Endothelial cell (in vitro differentiated cells): ENCODE measurements at regions not wholly inside any gene's neighbourhood (a gene's known extent, or its start where the extent isn't known, plus 50 kb on each side); places are given as distances from the start of the nearest gene placed in this dataset.

Experiments used
- DNase-seq: peaks from one replicate; pipeline ENCODE4 v3.0.0; 2021; ENCODE audit warnings: low spot score
- H3K27ac Mint-ChIP-seq: one replicate; pipeline ENCODE4 v1.8.0; 2021; ENCODE audit warnings: mixed read lengths, inconsistent platforms; ENCODE audit not compliant: unreplicated experiment
- H3K27me3 Mint-ChIP-seq: one replicate; pipeline ENCODE4 v1.8.0; 2021; ENCODE audit warnings: mild to moderate bottlenecking, moderate library complexity, mixed read lengths, inconsistent platforms; ENCODE audit not compliant: unreplicated experiment
- H3K36me3 Mint-ChIP-seq: one replicate; pipeline ENCODE4 v1.8.0; 2021; ENCODE audit warnings: mild to moderate bottlenecking, low read depth, mixed read lengths, inconsistent platforms; ENCODE audit not compliant: unreplicated experiment
- H3K4me1 Mint-ChIP-seq: one replicate; pipeline ENCODE4 v1.8.0; 2021; ENCODE audit warnings: mild to moderate bottlenecking, mixed read lengths, inconsistent platforms; ENCODE audit not compliant: unreplicated experiment
- H3K4me3 Mint-ChIP-seq: one replicate; pipeline ENCODE4 v1.8.0; 2021; ENCODE audit warnings: mild to moderate bottlenecking, mixed read lengths, inconsistent platforms; ENCODE audit not compliant: unreplicated experiment
- H3K9me3 Mint-ChIP-seq: one replicate; pipeline ENCODE4 v1.8.0; 2021; ENCODE audit warnings: mixed read lengths, inconsistent platforms; ENCODE audit not compliant: unreplicated experiment
- CTCF ChIP-seq: fragments of 200-600 bp; sonication (generic); IDR thresholded peaks from one replicate; pipeline ENCODE4 v1.5.0; 2021; ENCODE audit warnings: antibody characterized with exemption; ENCODE audit not compliant: unreplicated experiment

DNA sequence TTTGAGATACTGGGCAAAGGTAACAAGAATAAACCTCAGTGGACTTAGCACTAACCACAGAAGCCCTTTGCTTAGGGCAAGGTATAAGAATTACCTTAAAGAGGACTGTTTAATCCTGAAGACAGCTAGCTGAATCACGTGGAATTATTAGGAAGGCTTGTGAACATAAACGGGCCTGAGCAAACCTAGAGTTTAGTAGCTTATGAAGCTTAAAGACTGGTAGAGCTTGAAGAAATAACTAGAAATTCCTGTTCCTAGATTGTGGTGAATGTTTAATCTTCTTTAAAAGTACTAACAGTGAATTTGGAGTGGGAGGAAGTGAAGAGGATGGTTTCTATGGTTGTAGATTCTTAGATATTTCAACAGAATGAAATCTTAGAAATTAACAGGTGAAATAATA lies 428.9 kb upstream of the THRB start:
- H3K9me3 Mint-ChIP-seq = no peaks in the 10 kb centered on the region
- no peak for TF ChIP-seq CTCF
- no peaks in the 10 kb centered on the region for H3K36me3 Mint-ChIP-seq
- peaks cover 2% of the 10 kb centered on the region for H3K27me3 Mint-ChIP-seq
- no peaks in the 10 kb centered on the region for H3K4me1 Mint-ChIP-seq
- no peak for DNase-seq
- H3K27ac Mint-ChIP-seq = no peak overlapping the region
- H3K4me3 Mint-ChIP-seq = no peak overlapping the region

GRCh38 chr3:24929521-24929920 lies 434.9 kb upstream of the THRB start:
- Mint-ChIP-seq H3K36me3 (no peaks in the 10 kb centered on the region), H3K4me3 (no peak overlapping the region)
- no peak for DNase-seq

GRCh38 chr3:24933401-24933800 lies 438.8 kb upstream of the THRB start:
- no peak for TF ChIP-seq CTCF
- no peaks in the 10 kb centered on the region for H3K9me3 Mint-ChIP-seq
- no peaks in the 10 kb centered on the region for H3K36me3 Mint-ChIP-seq
- no peak overlapping the region for H3K4me3 Mint-ChIP-seq
- DNase-seq = no peak
- no peaks in the 10 kb centered on the region for H3K4me1 Mint-ChIP-seq
- H3K27me3 Mint-ChIP-seq = no peaks in the 10 kb centered on the region
- no peak overlapping the region for H3K27ac Mint-ChIP-seq

More at GRCh38 chr3:24929521-24929920, 434.9 kb upstream of the THRB start:
- Mint-ChIP-seq H3K4me1 (no peaks in the 10 kb centered on the region), H3K27ac (no peak overlapping the region), H3K9me3 (no peaks in the 10 kb centered on the region), H3K27me3 (no peaks in the 10 kb centered on the region)
- no peak for TF ChIP-seq CTCF

GRCh38 chr3:24936574-24936973 lies 441.9 kb upstream of the THRB start:
- no peak for DNase-seq
- Mint-ChIP-seq H3K27me3 (no peaks in the 10 kb centered on the region), H3K27ac (no peak overlapping the region), H3K4me3 (no peak overlapping the region), H3K36me3 (no peaks in the 10 kb centered on the region), H3K9me3 (no peaks in the 10 kb centered on the region), H3K4me1 (no peaks in the 10 kb centered on the region)
- no peak for TF ChIP-seq CTCF

- Mint-ChIP-seq H3K9me3 (no peaks in the 10 kb centered on the region), H3K4me1 (no peaks in the 10 kb centered on the region), H3K36me3 (no peaks in the 10 kb centered on the region), H3K27ac (no peak overlapping the region), H3K4me3 (no peak overlapping the region), H3K27me3 (no peaks in the 10 kb centered on the region)
- no peak for DNase-seq
- no peak for TF ChIP-seq CTCF
Observed at GRCh38 chr3:24937228-24937627, 442.6 kb upstream of the THRB start.
